Fibroblast of villous mesenchyme (primary cell): ENCODE measurements at regions not wholly inside any gene's neighbourhood (a gene's known extent, or its start where the extent isn't known, plus 50 kb on each side); places are given as distances from the start of the nearest gene placed in this dataset. TPM values are rescaled to one million over a fixed set of nuclear protein-coding genes. Genes with fewer than 3 reads are reported as not detected.

Source experiments
- DNase-seq: peaks from one replicate; pipeline ENCODE4 v3.0.0-alpha.2; 2010; ENCODE audit warnings: low read depth
- H3K4me3 ChIP-seq: 2 replicates; pipeline ENCODE4 v1.5.1; 2011; ENCODE audit warnings: low read depth, mild to moderate bottlenecking, low read length
- CTCF ChIP-seq: IDR thresholded peaks from 2 replicates; pipeline ENCODE4 v1.5.1; 2012; ENCODE audit warnings: low read depth, mild to moderate bottlenecking, low read length; ENCODE audit not compliant: insufficient read depth
- small RNA-seq: library from RNA; depleted of rRNA; stranded (forward); fragments of <200 nt; gene quantifications from one replicate; pipeline ENCODE3, GENCODE V24; 2012

GRCh38 chr14:29503903-29504302 is 423.7 kb downstream of the PRKD1 start:
- H3K4me3 ChIP-seq: no peak overlapping the region
- DNase-seq: no peak
- no peak for TF ChIP-seq CTCF

GRCh38 chr14:29518335-29518734 is 409.3 kb downstream of the PRKD1 start:
- no peak overlapping the region for H3K4me3 ChIP-seq
- DNase-seq: peak; percentile 15
- peak; percentile 40 for TF ChIP-seq CTCF

GRCh38 chr14:29521526-29522137 is 406.0 kb downstream of the PRKD1 start:
- peak; percentile 9 for DNase-seq
- H3K4me3 ChIP-seq: no peak overlapping the region
- peak; percentile 48 for TF ChIP-seq CTCF

Small RNA genes in the stretch of these regions (small RNA-seq; reads per million reads assigned to genes)
- not detected for gene RF00019
- gene RNU11-5P: not detected
- not detected for gene RNU6-864P
